Brain pericyte (primary cell): ENCODE measurements at regions not wholly inside any gene's neighbourhood (a gene's known extent, or its start where the extent isn't known, plus 50 kb on each side); places are given as distances from the start of the nearest gene placed in this dataset.

Experiments
- DNase-seq: peaks from one replicate; pipeline ENCODE4 v3.0.0-alpha.2; 2012; ENCODE audit warnings: low read depth, low spot score

- DNase-seq, result no peak
Observed at GRCh38 chr11:127445476-127445875, 444.9 kb upstream of the KIRREL3 start.

- no peak for DNase-seq
Observed at GRCh38 chr11:127443297-127443696, 442.7 kb upstream of the KIRREL3 start.

- DNase-seq, result no peak
Observed at GRCh38 chr11:127440616-127441015, 440.0 kb upstream of the KIRREL3 start.

- no peak for DNase-seq
Observed at GRCh38 chr11:127425281-127425680, 424.7 kb upstream of the KIRREL3 start.

- no peak for DNase-seq
Observed at GRCh38 chr11:127424661-127425060, 424.1 kb upstream of the KIRREL3 start.

GRCh38 chr11:127420139-127420538, 419.6 kb upstream of the KIRREL3 start:
- DNase-seq, result no peak

- DNase-seq, result no peak
Observed at GRCh38 chr11:127412722-127413380, 412.3 kb upstream of the KIRREL3 start.

- no peak for DNase-seq
Observed at GRCh38 chr11:127412234-127412633, 411.7 kb upstream of the KIRREL3 start.

- DNase-seq, result no peak
Observed at GRCh38 chr11:127411283-127411682, 410.7 kb upstream of the KIRREL3 start.

- DNase-seq, result no peak
Observed at GRCh38 chr11:127395034-127395433, 394.5 kb upstream of the KIRREL3 start.

GRCh38 chr11:127393460-127393997, 393.0 kb upstream of the KIRREL3 start:
- DNase-seq, result no peak

GRCh38 chr11:127392575-127392974, 392.0 kb upstream of the KIRREL3 start:
- no peak for DNase-seq

- no peak for DNase-seq
Observed at GRCh38 chr11:127390465-127390864, 389.9 kb upstream of the KIRREL3 start.

GRCh38 chr11:127385071-127385470, 384.5 kb upstream of the KIRREL3 start:
- no peak for DNase-seq

- no peak for DNase-seq
Observed at GRCh38 chr11:127383026-127383425, 382.5 kb upstream of the KIRREL3 start.

- no peak for DNase-seq
Observed at GRCh38 chr11:127381247-127381646, 380.7 kb upstream of the KIRREL3 start.

GRCh38 chr11:127379686-127380085, 379.1 kb upstream of the KIRREL3 start:
- DNase-seq, result no peak

GRCh38 chr11:127376301-127376700, 375.7 kb upstream of the KIRREL3 start:
- DNase-seq, result no peak

GRCh38 chr11:127369356-127369755, 368.8 kb upstream of the KIRREL3 start:
- no peak for DNase-seq

- DNase-seq, result no peak
Observed at GRCh38 chr11:127362754-127363308, 362.3 kb upstream of the KIRREL3 start.

- no peak for DNase-seq
Observed at GRCh38 chr11:127358160-127358559, 357.6 kb upstream of the KIRREL3 start.

GRCh38 chr11:127350476-127350875, 349.9 kb upstream of the KIRREL3 start:
- DNase-seq, result no peak

- no peak for DNase-seq
Observed at GRCh38 chr11:127345819-127346459, 345.4 kb upstream of the KIRREL3 start.
